ENCODE measurements at regions not wholly inside any gene's neighbourhood (a gene's known extent, or its start where the extent isn't known, plus 50 kb on each side); places are given as distances from the start of the nearest gene placed in this dataset.

DNA sequence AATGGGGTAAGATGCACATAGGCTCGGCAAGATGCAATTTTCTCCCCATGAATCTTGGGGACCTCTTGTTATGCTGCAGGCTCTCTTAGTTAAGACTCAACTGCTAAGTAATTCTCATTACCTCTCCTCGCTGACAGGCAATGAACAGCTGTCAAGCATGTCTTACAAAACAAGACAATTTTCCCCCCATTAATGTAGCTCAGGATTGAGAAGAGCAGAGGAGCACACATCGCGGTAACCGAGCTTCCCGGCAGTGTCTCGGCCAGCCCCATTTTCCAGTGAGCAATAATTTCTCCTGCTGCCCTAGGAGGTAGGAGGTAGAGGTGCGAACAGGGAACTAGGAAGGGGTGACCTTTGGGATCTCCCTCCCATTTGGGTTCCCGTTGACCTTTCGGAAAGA, 272.1 kb downstream of the HAPSTR1 start:
- intact Hi-C loops (cut with micrococcal nuclease; ENCODE audit: unreplicated experiment): no loop called here
- POLR2A ChIA-PET: no interaction called here
- Histone ChIP-seq H3K4me1 (ENCODE audit: control insufficient read depth, insufficient read depth, low read length) (no peaks in the 10 kb centered on the region), H3K27ac (ENCODE audit: low read length) (no peak overlapping the region), H3K4me3 (ENCODE audit: low read depth in 2 of 2, low read length in 2 of 2) (no peak overlapping the region), H3K9me3 (ENCODE audit: control insufficient read depth, insufficient read depth, low read depth, low read length) (no peaks in the 10 kb centered on the region), H3K27me3 (ENCODE audit: control insufficient read depth, insufficient read depth, low read length) (no peaks in the 10 kb centered on the region), H3K36me3 (ENCODE audit: control insufficient read depth, insufficient read depth, low read length) (no peaks in the 10 kb centered on the region)
- in situ Hi-C loops (cut with HindIII; ENCODE audit: low pct_unique_long_range_greater_than_20kb, low sequenced_read_pairs): no loop called here
- BruUV-seq (replicated peaks): no TSS peak
- CTCF ChIA-PET: no interaction called here
- DNase-seq (ENCODE audit: low read depth, low spot score) (no peak), ATAC-seq (no peak)
- TF ChIP-seq POLR2AphosphoS5 (IDR thresholded peaks at IDR 0.05; ENCODE audit: low read depth, low read length) (no peak), SIN3A (IDR thresholded peaks at IDR 0.05; ENCODE audit: borderline replicate concordance, insufficient read depth, low read depth, low read length) (no peak), REST (IDR thresholded peaks at IDR 0.05; ENCODE audit: insufficient read depth in 1 of 2, low read depth in 2 of 2, low read length in 1 of 2) (no peak), TCF7L2 (IDR thresholded peaks at IDR 0.05; ENCODE audit: low read depth, low read length) (no peak)
- TF ChIP-seq, protein P1, sequence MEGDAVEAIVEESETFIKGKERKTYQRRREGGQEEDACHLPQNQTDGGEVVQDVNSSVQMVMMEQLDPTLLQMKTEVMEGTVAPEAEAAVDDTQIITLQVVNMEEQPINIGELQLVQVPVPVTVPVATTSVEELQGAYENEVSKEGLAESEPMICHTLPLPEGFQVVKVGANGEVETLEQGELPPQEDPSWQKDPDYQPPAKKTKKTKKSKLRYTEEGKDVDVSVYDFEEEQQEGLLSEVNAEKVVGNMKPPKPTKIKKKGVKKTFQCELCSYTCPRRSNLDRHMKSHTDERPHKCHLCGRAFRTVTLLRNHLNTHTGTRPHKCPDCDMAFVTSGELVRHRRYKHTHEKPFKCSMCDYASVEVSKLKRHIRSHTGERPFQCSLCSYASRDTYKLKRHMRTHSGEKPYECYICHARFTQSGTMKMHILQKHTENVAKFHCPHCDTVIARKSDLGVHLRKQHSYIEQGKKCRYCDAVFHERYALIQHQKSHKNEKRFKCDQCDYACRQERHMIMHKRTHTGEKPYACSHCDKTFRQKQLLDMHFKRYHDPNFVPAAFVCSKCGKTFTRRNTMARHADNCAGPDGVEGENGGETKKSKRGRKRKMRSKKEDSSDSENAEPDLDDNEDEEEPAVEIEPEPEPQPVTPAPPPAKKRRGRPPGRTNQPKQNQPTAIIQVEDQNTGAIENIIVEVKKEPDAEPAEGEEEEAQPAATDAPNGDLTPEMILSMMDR (IDR thresholded peaks at IDR 0.05): no peak

DNA sequence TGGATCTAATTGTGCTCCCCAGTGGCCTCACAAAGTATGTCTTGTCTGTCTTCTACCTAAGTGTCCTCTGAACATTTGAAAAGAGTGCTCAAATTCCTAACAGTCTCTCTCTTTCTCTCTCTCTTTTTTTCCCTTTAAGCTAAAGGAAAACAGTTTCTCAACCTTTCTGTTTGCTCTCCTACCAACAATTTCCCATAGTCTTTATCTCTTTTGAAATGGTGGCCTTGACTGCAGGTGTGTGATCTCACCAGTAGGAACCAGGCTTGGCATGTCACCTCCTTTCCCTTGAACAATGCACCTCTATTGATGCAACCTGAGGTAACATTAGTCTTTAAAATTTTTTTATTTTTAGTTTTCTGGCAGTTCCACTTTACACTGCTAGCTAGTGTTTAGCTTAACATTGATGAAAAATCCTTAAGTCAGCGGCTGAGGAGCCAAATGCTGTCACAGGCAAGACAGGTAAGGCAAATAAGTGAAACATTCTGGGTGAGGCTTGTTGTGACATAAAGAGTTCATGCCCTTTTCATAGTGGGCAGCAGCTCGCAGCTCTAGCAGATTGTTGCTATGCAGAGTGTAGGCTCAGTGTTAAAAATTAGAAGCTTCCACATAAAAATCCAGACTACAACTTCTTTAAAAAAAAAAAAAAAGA, 273.4 kb downstream of the HAPSTR1 start:
- no peaks in the 10 kb centered on the region for H3K36me3 ChIP-seq (ENCODE audit: control insufficient read depth, insufficient read depth, low read length)
- H3K9me3 ChIP-seq (ENCODE audit: control insufficient read depth, insufficient read depth, low read depth, low read length): no peaks in the 10 kb centered on the region
- DNase-seq (ENCODE audit: low read depth, low spot score) (no peak), ATAC-seq (no peak)
- ChIA-PET POLR2A (interaction anchor here (0.6 kb wide), 2 partner anchors 182 to 334 kb away, joined by 3 read pairs; no protein-coding TSS in a partner anchor), CTCF (no interaction called here)
- intact Hi-C loops (cut with micrococcal nuclease; ENCODE audit: unreplicated experiment): no loop called here
- H3K27me3 ChIP-seq (ENCODE audit: control insufficient read depth, insufficient read depth, low read length): no peaks in the 10 kb centered on the region
- H3K4me3 ChIP-seq (ENCODE audit: low read depth in 2 of 2, low read length in 2 of 2): no peak overlapping the region
- H3K27ac ChIP-seq (ENCODE audit: low read length): no peak overlapping the region
- in situ Hi-C loops (cut with HindIII; ENCODE audit: low pct_unique_long_range_greater_than_20kb, low sequenced_read_pairs): no loop called here
- TF ChIP-seq REST (IDR thresholded peaks at IDR 0.05; ENCODE audit: insufficient read depth in 1 of 2, low read depth in 2 of 2, low read length in 1 of 2) (no peak), TCF7L2 (IDR thresholded peaks at IDR 0.05; ENCODE audit: low read depth, low read length) (no peak), SIN3A (IDR thresholded peaks at IDR 0.05; ENCODE audit: borderline replicate concordance, insufficient read depth, low read depth, low read length) (no peak), POLR2AphosphoS5 (IDR thresholded peaks at IDR 0.05; ENCODE audit: low read depth, low read length) (no peak)
- TF ChIP-seq, protein P1 (IDR thresholded peaks at IDR 0.05): no peak
- H3K4me1 ChIP-seq (ENCODE audit: control insufficient read depth, insufficient read depth, low read length): no peaks in the 10 kb centered on the region
- no TSS peak for BruUV-seq (replicated peaks)
